ENCODE measurements at regions not wholly inside any gene's neighbourhood (a gene's known extent, or its start where the extent isn't known, plus 50 kb on each side); places are given as distances from the start of the nearest gene placed in this dataset.

GRCh38 chr16:86011532-86011931 lies 112.6 kb downstream of the IRF8 start:
- TF ChIP-seq CTCF (IDR thresholded peaks at IDR 0.05) (no peak), POLR2A (IDR thresholded peaks at IDR 0.05) (no peak)
